ENCODE measurements at regions not wholly inside any gene's neighbourhood (a gene's known extent, or its start where the extent isn't known, plus 50 kb on each side); places are given as distances from the start of the nearest gene placed in this dataset.

DNA sequence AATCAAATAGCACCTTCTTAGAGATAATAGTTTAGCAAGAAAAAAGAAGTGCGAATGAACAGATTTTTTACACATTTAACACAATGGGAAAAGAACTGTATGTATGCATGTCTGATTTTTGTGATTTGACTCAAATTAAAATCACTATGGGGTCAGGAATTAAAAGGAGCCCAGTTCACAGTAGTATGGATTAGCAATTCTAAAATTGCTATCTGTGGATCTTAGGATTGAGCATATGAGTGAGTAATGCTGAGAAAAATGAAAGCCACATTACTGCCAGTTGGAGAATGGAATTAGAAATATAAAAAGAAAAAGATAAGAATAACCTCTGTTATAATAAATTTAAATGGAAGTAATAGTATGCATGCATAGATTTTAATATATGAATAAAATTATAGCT, 386.8 kb upstream of the PLSCR5 start:
- TF ChIP-seq, protein P1, sequence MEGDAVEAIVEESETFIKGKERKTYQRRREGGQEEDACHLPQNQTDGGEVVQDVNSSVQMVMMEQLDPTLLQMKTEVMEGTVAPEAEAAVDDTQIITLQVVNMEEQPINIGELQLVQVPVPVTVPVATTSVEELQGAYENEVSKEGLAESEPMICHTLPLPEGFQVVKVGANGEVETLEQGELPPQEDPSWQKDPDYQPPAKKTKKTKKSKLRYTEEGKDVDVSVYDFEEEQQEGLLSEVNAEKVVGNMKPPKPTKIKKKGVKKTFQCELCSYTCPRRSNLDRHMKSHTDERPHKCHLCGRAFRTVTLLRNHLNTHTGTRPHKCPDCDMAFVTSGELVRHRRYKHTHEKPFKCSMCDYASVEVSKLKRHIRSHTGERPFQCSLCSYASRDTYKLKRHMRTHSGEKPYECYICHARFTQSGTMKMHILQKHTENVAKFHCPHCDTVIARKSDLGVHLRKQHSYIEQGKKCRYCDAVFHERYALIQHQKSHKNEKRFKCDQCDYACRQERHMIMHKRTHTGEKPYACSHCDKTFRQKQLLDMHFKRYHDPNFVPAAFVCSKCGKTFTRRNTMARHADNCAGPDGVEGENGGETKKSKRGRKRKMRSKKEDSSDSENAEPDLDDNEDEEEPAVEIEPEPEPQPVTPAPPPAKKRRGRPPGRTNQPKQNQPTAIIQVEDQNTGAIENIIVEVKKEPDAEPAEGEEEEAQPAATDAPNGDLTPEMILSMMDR (conservative IDR thresholded peaks at IDR 0.05; ENCODE audit: low read depth in 2 of 2) = no peak
- TF ChIP-seq EZH2 (IDR thresholded peaks at IDR 0.05; ENCODE audit: low read depth, unreplicated experiment) (no peak), ZNF114 (CRISPR knock-in tag; IDR thresholded peaks at IDR 0.05) (no peak), JUNB (IDR thresholded peaks at IDR 0.05; ENCODE audit: unreplicated experiment) (no peak), EZH2phosphoT487 (IDR thresholded peaks at IDR 0.05; ENCODE audit: unreplicated experiment) (no peak), POLR2AphosphoS5 (IDR thresholded peaks at IDR 0.05; ENCODE audit: low read depth) (no peak), CREB1 (CRISPR knock-in tag; IDR thresholded peaks at IDR 0.05; ENCODE audit: low read depth) (no peak)
